SK-N-SH (cell line): ENCODE measurements at regions not wholly inside any gene's neighbourhood (a gene's known extent, or its start where the extent isn't known, plus 50 kb on each side); places are given as distances from the start of the nearest gene placed in this dataset.

Experiments
- CTCF ChIA-PET: fragments of 300-600, 350-600 bp; formaldehyde crosslinking; extraction: SDS; loops from one replicate; lab custom pipeline; 2021; lab: Yijun Ruan, JAX
- POLR2A ChIA-PET: fragments of 350-600 bp; sonication (Branson Sonifier 250); formaldehyde crosslinking; extraction: SDS; loops from one replicate; lab custom pipeline; 2020; ENCODE audit warnings: antibody characterized with exemption, inconsistent platforms; lab: Yijun Ruan, JAX
- DNase-seq: peaks from one replicate; pipeline ENCODE4 v3.0.0; 2012
- H2AFZ ChIP-seq: fragments of 200-600 bp; sonication (generic); 2 replicates; pipeline ENCODE4 v1.8.1; 2016; ENCODE audit warnings: antibody characterized with exemption, mild to moderate bottlenecking, low read depth
- H3F3A ChIP-seq: fragments of 200-600 bp; sonication (generic); replicated peaks from 2 replicates; pipeline ENCODE3; 2016; ENCODE audit warnings: antibody characterized with exemption, mild to moderate bottlenecking; ENCODE audit not compliant: insufficient read depth
- H3K27ac ChIP-seq, 2 experiments: fragments of 200-500 bp in 1 of 2; fragments of 200-600 bp in 1 of 2; sonication (Bioruptor generic) in 1 of 2; sonication (generic), shearing (Covaris generic) in 1 of 2; 2 replicates each; pipeline versions ENCODE4 v1.5.1 to v1.6.1; 2014 to 2016; ENCODE audit warnings: low read depth in 2 of 2, inconsistent platforms in 1 of 2, low read length in 1 of 2, mild to moderate bottlenecking in 1 of 2, mixed read lengths in 1 of 2
- H3K27me3 ChIP-seq: fragments of 200-600 bp; sonication (generic), shearing (Covaris generic); 2 replicates; pipeline ENCODE4 v1.6.1; 2016; ENCODE audit warnings: mixed run types; ENCODE audit not compliant: insufficient read depth
- H3K36me3 ChIP-seq, 2 experiments: fragments of 200-500 bp in 1 of 2; fragments of 200-600 bp in 1 of 2; sonication (Bioruptor generic) in 1 of 2; sonication (generic) in 1 of 2; replicated peaks in 1 of 2; 2 replicates each; pipeline versions ENCODE3 to v1.5.1; 2014 to 2016; ENCODE audit warnings: low read length in 1 of 2, mild to moderate bottlenecking in 1 of 2; ENCODE audit not compliant: insufficient read depth in 2 of 2, control insufficient read depth in 1 of 2
- H3K4me1 ChIP-seq, 2 experiments: fragments of 200-500 bp in 1 of 2; fragments of 200-600 bp in 1 of 2; sonication (Bioruptor generic) in 1 of 2; sonication (generic), shearing (Covaris generic) in 1 of 2; 2 replicates each; pipeline versions ENCODE4 v1.5.1 to v1.6.1; 2014 to 2016; ENCODE audit warnings: low read depth in 1 of 2, low read length in 1 of 2, mixed run types in 1 of 2; ENCODE audit not compliant: insufficient read depth in 2 of 2, control insufficient read depth in 1 of 2
- H3K4me2 ChIP-seq: fragments of 200-600 bp; sonication (generic), shearing (Covaris generic); 2 replicates; pipeline ENCODE4 v1.6.1; 2017; ENCODE audit warnings: mixed run types
- H3K4me3 ChIP-seq, 2 experiments: fragments of 200-500 bp in 1 of 2; fragments of 200-600 bp in 1 of 2; sonication (Bioruptor generic) in 1 of 2; sonication (generic), shearing (Covaris generic) in 1 of 2; 2 replicates each; pipeline versions ENCODE4 v1.5.1 to v1.8.1; 2014 to 2016; ENCODE audit warnings: low read depth in 2 of 2, inconsistent platforms in 1 of 2, low read length in 1 of 2, mild to moderate bottlenecking in 1 of 2, mixed read lengths in 1 of 2, moderate library complexity in 1 of 2
- H3K79me2 ChIP-seq: fragments of 200-600 bp; sonication (generic); 2 replicates; pipeline ENCODE4 v1.8.1; 2017; ENCODE audit warnings: mild to moderate bottlenecking; ENCODE audit not compliant: insufficient read depth
- H3K9ac ChIP-seq: fragments of 200-600 bp; sonication (generic); 2 replicates; pipeline ENCODE4 v1.6.1; 2017; ENCODE audit warnings: mixed run types
- H3K9me2 ChIP-seq: fragments of 200-600 bp; sonication (generic); 2 replicates; pipeline ENCODE4 v1.6.1; 2017; ENCODE audit warnings: mixed run types
- H3K9me3 ChIP-seq: fragments of 200-600 bp; sonication (generic); 2 replicates; pipeline ENCODE4 v1.6.1; 2017; ENCODE audit warnings: mixed run types, mild to moderate bottlenecking, moderate library complexity
- H4K20me1 ChIP-seq: fragments of 200-600 bp; sonication (generic); 2 replicates; pipeline ENCODE4 v1.6.1; 2017; ENCODE audit warnings: mild to moderate bottlenecking, mixed run types; ENCODE audit not compliant: insufficient read depth
- CHD2 ChIP-seq: fragments of 150-350 bp; IDR thresholded peaks from 2 replicates; pipeline ENCODE4 v1.6.1; 2018; ENCODE audit warnings: low read length; ENCODE audit not compliant: partially characterized antibody
- ELF1 ChIP-seq: IDR thresholded peaks from 2 replicates; pipeline ENCODE4 v1.4.0; 2012
- EP300 ChIP-seq, 2 experiments: IDR thresholded peaks; 2 replicates each; pipeline versions ENCODE4 v1.4.0 to v1.6.1; 2012; ENCODE audit warnings: borderline replicate concordance in 1 of 2, low read depth in 1 of 2, low read length in 1 of 2
- EZH2phosphoT487 ChIP-seq: fragments of 200-600 bp; sonication (generic); IDR thresholded peaks from 2 replicates; pipeline ENCODE4 v1.6.1; 2017; ENCODE audit warnings: low read depth, mixed run types, mild to moderate bottlenecking, antibody characterized with exemption, moderate library complexity, borderline replicate concordance
- FOXJ3 ChIP-seq: sonication (generic); formaldehyde crosslinking; IDR thresholded peaks from 2 replicates; pipeline ENCODE4 v1.5.1; 2020; ENCODE audit warnings: mild to moderate bottlenecking, missing genetic modification reagents
- FOXM1 ChIP-seq: IDR thresholded peaks from 2 replicates; pipeline ENCODE4 v1.4.0; 2012; ENCODE audit warnings: low read depth, mild to moderate bottlenecking
- JUND ChIP-seq: IDR thresholded peaks from 2 replicates; pipeline ENCODE4 v1.4.0; 2012
- MEF2A ChIP-seq: IDR thresholded peaks from 2 replicates; pipeline ENCODE4 v1.4.0; 2012; ENCODE audit warnings: low read depth, borderline replicate concordance
- NFIC ChIP-seq: IDR thresholded peaks from 2 replicates; pipeline ENCODE4 v1.4.0; 2012; ENCODE audit warnings: borderline replicate concordance
- NRF1 ChIP-seq: IDR thresholded peaks from 2 replicates; pipeline ENCODE4 v1.6.1; 2012; ENCODE audit warnings: low read depth, mild to moderate bottlenecking, low read length
- PBX3 ChIP-seq: IDR thresholded peaks from 2 replicates; pipeline ENCODE4; 2012
- RCOR1 ChIP-seq: fragments of 150-350 bp; IDR thresholded peaks from 2 replicates; pipeline ENCODE4 v1.6.1; 2017; ENCODE audit warnings: antibody characterized with exemption, low read length
- RFX5 ChIP-seq: IDR thresholded peaks from 2 replicates; pipeline ENCODE4 v1.6.1; 2012; ENCODE audit warnings: mild to moderate bottlenecking, improper control_type of control experiment, low read length
- SIN3A ChIP-seq: IDR thresholded peaks from 2 replicates; pipeline ENCODE4 v1.6.1; 2012; ENCODE audit warnings: low read depth, mild to moderate bottlenecking, low read length, moderate library complexity, borderline replicate concordance
- SMC3 ChIP-seq: IDR thresholded peaks from 2 replicates; pipeline ENCODE4 v1.6.1; 2012; ENCODE audit warnings: low read depth, low read length, improper control_type of control experiment
- WGBS: methylation state at CpG from one replicate; pipeline ENCODE4 v1.1.6; 2017; ENCODE audit warnings: low lambda C conversion rate; 5-methylcytosine and 5-hydroxymethylcytosine counted together
- TF ChIP-seq, protein P1 (sequence below): IDR thresholded peaks from 2 replicates; pipeline ENCODE4 v1.4.0; 2012; ENCODE audit warnings: low read depth
- TF ChIP-seq, protein P2 (sequence below): IDR thresholded peaks from 2 replicates; pipeline ENCODE4 v1.4.0; 2012; ENCODE audit warnings: low read depth, borderline replicate concordance
- TF ChIP-seq, protein P3 (sequence below): fragments of 150-350 bp; IDR thresholded peaks from 2 replicates; pipeline ENCODE4 v1.6.1; 2016; ENCODE audit warnings: mild to moderate bottlenecking, low read depth, low read length

- ChIA-PET CTCF (no interaction called here), POLR2A (no interaction called here)
- Histone ChIP-seq H3K9me3 (no peaks in the 10 kb centered on the region; the same call in 1 of the 2 replicates), H3K27me3 (no peaks in the 10 kb centered on the region), H3K9me2 (no peaks in the 10 kb centered on the region), H3K4me3 (no peak overlapping the region), H3F3A (no peaks in the 10 kb centered on the region), H3K4me1 (no peaks in the 10 kb centered on the region), H3K79me2 (no peaks in the 10 kb centered on the region), H3K9ac (no peak overlapping the region), H3K27ac (no peak overlapping the region), H3K36me3 (peaks cover 0 to 4% of the 10 kb centered on the region in 2 experiments), H4K20me1 (no peaks in the 10 kb centered on the region), H3K4me2 (no peak overlapping the region), H2AFZ (no peak overlapping the region)
- TF ChIP-seq FOXM1 = no peak
- TF ChIP-seq ELF1 = no peak
- TF ChIP-seq, protein P1, sequence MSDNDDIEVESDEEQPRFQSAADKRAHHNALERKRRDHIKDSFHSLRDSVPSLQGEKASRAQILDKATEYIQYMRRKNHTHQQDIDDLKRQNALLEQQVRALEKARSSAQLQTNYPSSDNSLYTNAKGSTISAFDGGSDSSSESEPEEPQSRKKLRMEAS = no peak
- no peak for TF ChIP-seq NRF1
- TF ChIP-seq EP300 (IDR thresholded peaks at IDR 0.05; ENCODE audit: borderline replicate concordance in 1 of 2, low read depth in 1 of 2, low read length in 1 of 2) = no peak
- TF ChIP-seq RCOR1 = no peak
- no peak for TF ChIP-seq NFIC
- no peak for TF ChIP-seq MEF2A
- no peak for DNase-seq
Observed at GRCh38 chr4:59180969-59181368, 2019.2 kb upstream of the ADGRL3 start.

- Histone ChIP-seq H3K9ac (no peak overlapping the region), H3K9me2 (no peaks in the 10 kb centered on the region), H3F3A (no peaks in the 10 kb centered on the region), H3K4me1 (peaks cover 0 to 3% of the 10 kb centered on the region in 2 experiments; a peak in 2 of 4 replicates), H3K9me3 (no peaks in the 10 kb centered on the region), H2AFZ (no peak overlapping the region), H3K27me3 (no peaks in the 10 kb centered on the region), H3K4me2 (no peak overlapping the region), H3K4me3 (no peak overlapping the region), H3K79me2 (no peaks in the 10 kb centered on the region)
- ChIA-PET CTCF (no interaction called here), POLR2A (no interaction called here)
- WGBS = 5% methylated on average over 2 of the region's 2 CpGs
- peak; percentile 3 for DNase-seq
- TF ChIP-seq, protein P2, sequence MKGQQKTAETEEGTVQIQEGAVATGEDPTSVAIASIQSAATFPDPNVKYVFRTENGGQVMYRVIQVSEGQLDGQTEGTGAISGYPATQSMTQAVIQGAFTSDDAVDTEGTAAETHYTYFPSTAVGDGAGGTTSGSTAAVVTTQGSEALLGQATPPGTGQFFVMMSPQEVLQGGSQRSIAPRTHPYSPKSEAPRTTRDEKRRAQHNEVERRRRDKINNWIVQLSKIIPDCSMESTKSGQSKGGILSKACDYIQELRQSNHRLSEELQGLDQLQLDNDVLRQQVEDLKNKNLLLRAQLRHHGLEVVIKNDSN = no peak
- no peak for TF ChIP-seq SMC3
- TF ChIP-seq RFX5 = no peak
- TF ChIP-seq JUND = no peak
- no peak for TF ChIP-seq SIN3A
- TF ChIP-seq FOXM1 = no peak
- TF ChIP-seq CHD2 = no peak
- TF ChIP-seq, protein P3, sequence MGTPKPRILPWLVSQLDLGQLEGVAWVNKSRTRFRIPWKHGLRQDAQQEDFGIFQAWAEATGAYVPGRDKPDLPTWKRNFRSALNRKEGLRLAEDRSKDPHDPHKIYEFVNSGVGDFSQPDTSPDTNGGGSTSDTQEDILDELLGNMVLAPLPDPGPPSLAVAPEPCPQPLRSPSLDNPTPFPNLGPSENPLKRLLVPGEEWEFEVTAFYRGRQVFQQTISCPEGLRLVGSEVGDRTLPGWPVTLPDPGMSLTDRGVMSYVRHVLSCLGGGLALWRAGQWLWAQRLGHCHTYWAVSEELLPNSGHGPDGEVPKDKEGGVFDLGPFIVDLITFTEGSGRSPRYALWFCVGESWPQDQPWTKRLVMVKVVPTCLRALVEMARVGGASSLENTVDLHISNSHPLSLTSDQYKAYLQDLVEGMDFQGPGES = no peak
- TF ChIP-seq EP300 (IDR thresholded peaks at IDR 0.05; ENCODE audit: borderline replicate concordance in 1 of 2, low read depth in 1 of 2, low read length in 1 of 2) = no peak
- no peak for TF ChIP-seq NFIC
- no peak for TF ChIP-seq NRF1
- TF ChIP-seq FOXJ3 (CRISPR knock-in tag) = no peak
- TF ChIP-seq PBX3 = no peak
- no peak for TF ChIP-seq EZH2phosphoT487
- no peak for TF ChIP-seq ELF1
- TF ChIP-seq, protein P1 = no peak
- TF ChIP-seq, all 33 proteins: peak for 0
- Histone ChIP-seq H3K36me3 (no peaks in the 10 kb centered on the region), H4K20me1 (no peaks in the 10 kb centered on the region), H3K27ac (no peak overlapping the region)
Observed at GRCh38 chr4:59195839-59196238, 2004.3 kb upstream of the ADGRL3 start.
